HEK293 (cell line): ENCODE measurements at regions not wholly inside any gene's neighbourhood (a gene's known extent, or its start where the extent isn't known, plus 50 kb on each side); places are given as distances from the start of the nearest gene placed in this dataset.

Source experiments
- BCL11A ChIP-seq: fragments of 450-650 bp; formaldehyde crosslinking; IDR thresholded peaks from 2 replicates; pipeline ENCODE4 v1.5.1; 2016; ENCODE audit warnings: low read depth, missing biosample characterization, missing genetic modification characterization
- CTCF ChIP-seq: fragments of 450-650 bp; formaldehyde crosslinking; IDR thresholded peaks from 2 replicates; pipeline ENCODE4 v1.5.1; 2016; ENCODE audit warnings: missing biosample characterization, missing genetic modification characterization
- HOXD13 ChIP-seq: sonication (generic); formaldehyde crosslinking; IDR thresholded peaks from 2 replicates; pipeline ENCODE4 v1.8.0; 2022; ENCODE audit warnings: missing genetic modification reagents, borderline replicate concordance
- TCF7L2 ChIP-seq: IDR thresholded peaks from 2 replicates; pipeline ENCODE4 v1.6.1; 2011; ENCODE audit warnings: low read depth, mild to moderate bottlenecking, inconsistent platforms, low read length, moderate library complexity, borderline replicate concordance
- ZBTB1 ChIP-seq: fragments of 450-650 bp; formaldehyde crosslinking; IDR thresholded peaks from 2 replicates; pipeline ENCODE4 v1.5.1; 2016; ENCODE audit warnings: missing biosample characterization, missing genetic modification characterization
- ZBTB20 ChIP-seq: fragments of 450-650 bp; formaldehyde crosslinking; IDR thresholded peaks from 2 replicates; pipeline ENCODE4 v1.5.1; 2016; ENCODE audit warnings: missing biosample characterization, missing genetic modification characterization
- ZNF133 ChIP-seq: fragments of 450-650 bp; formaldehyde crosslinking; IDR thresholded peaks from 2 replicates; pipeline ENCODE4 v1.5.1; 2016; ENCODE audit warnings: missing biosample characterization, missing genetic modification characterization
- ZNF239 ChIP-seq: fragments of 450-650 bp; formaldehyde crosslinking; IDR thresholded peaks from 2 replicates; pipeline ENCODE4 v1.5.1; 2016; ENCODE audit warnings: missing biosample characterization, missing genetic modification characterization
- ZNF266 ChIP-seq: fragments of 450-650 bp; formaldehyde crosslinking; IDR thresholded peaks from 2 replicates; pipeline ENCODE4 v1.5.1; 2016; ENCODE audit warnings: missing biosample characterization, missing genetic modification characterization, low read depth
- ZNF274 ChIP-seq, 2 experiments: fragments of 200-500 bp in 1 of 2; fragments of 450-650 bp in 1 of 2; sonication (Bioruptor generic) in 1 of 2; formaldehyde crosslinking in 1 of 2; IDR thresholded peaks; 2 replicates each; pipeline versions ENCODE4 v1.5.1 to v1.6.1; 2014 to 2016; ENCODE audit warnings: borderline replicate concordance in 1 of 2, inconsistent platforms in 1 of 2, low read length in 1 of 2, missing biosample characterization in 1 of 2, missing genetic modification characterization in 1 of 2
- ZNF335 ChIP-seq: fragments of 450-650 bp; formaldehyde crosslinking; conservative IDR thresholded peaks from 2 replicates; pipeline ENCODE4 v1.5.1; 2016; ENCODE audit warnings: missing biosample characterization, missing genetic modification characterization
- ZNF629 ChIP-seq: fragments of 450-650 bp; formaldehyde crosslinking; IDR thresholded peaks from 2 replicates; pipeline ENCODE4 v1.5.1; 2017; ENCODE audit warnings: missing biosample characterization, missing genetic modification characterization

GRCh38 chr10:129345763-129346162 is 121.3 kb upstream of the MGMT start:
- TF ChIP-seq CTCF (tag by site-specific recombination): no peak
- no peak for TF ChIP-seq ZNF335 (tag by site-specific recombination)
- no peak for TF ChIP-seq ZBTB1
- TF ChIP-seq ZNF239: no peak
- TF ChIP-seq HOXD13 (CRISPR knock-in tag): no peak
- no peak for TF ChIP-seq ZNF133
- TF ChIP-seq ZNF274 (IDR thresholded peaks at IDR 0.05; ENCODE audit: low read length): no peak
- TF ChIP-seq ZNF274 (tag by site-specific recombination; IDR thresholded peaks at IDR 0.05; ENCODE audit: borderline replicate concordance): no peak
- TF ChIP-seq TCF7L2: no peak
- no peak for TF ChIP-seq BCL11A (tag by site-specific recombination)
- no peak for TF ChIP-seq ZNF629
- no peak for TF ChIP-seq ZNF266
- no peak for TF ChIP-seq ZBTB20
